ENCODE measurements at regions not wholly inside any gene's neighbourhood (a gene's known extent, or its start where the extent isn't known, plus 50 kb on each side); places are given as distances from the start of the nearest gene placed in this dataset.

GRCh38 chr20:7714549-7714948 lies 225.7 kb downstream of the HAO1 start (continued):
- TF ChIP-seq PAXIP1 (CRISPR knock-in tag; conservative IDR thresholded peaks at IDR 0.05) (peak; percentile 71), ZNF703 (CRISPR knock-in tag; IDR thresholded peaks at IDR 0.05; ENCODE audit: borderline replicate concordance) (no peak), TCF12 (IDR thresholded peaks at IDR 0.05) (no peak), TCF12 (CRISPR knock-in tag; IDR thresholded peaks at IDR 0.05) (no peak), ZFY (CRISPR knock-in tag; IDR thresholded peaks at IDR 0.05) (no peak), WIZ (CRISPR knock-in tag; IDR thresholded peaks at IDR 0.05) (no peak), TARDBP (CRISPR knock-in tag; IDR thresholded peaks at IDR 0.05) (peak; percentile 54; the same call in 1 of the 2 replicates), ZNF496 (CRISPR knock-in tag; IDR thresholded peaks at IDR 0.05; ENCODE audit: insufficient replicate concordance) (no peak), ZKSCAN8 (CRISPR knock-in tag; IDR thresholded peaks at IDR 0.05; ENCODE audit: borderline replicate concordance) (no peak), NR2F6 (IDR thresholded peaks at IDR 0.05) (no peak), NR2F6 (CRISPR knock-in tag; IDR thresholded peaks at IDR 0.05) (no peak), MAX (IDR thresholded peaks at IDR 0.05) (no peak), CTCF (CRISPR knock-in tag; IDR thresholded peaks at IDR 0.05) (peak; percentile 34; the same call in 1 of the 2 replicates), ZC3H13 (CRISPR knock-in tag; IDR thresholded peaks at IDR 0.05) (no peak), ZNF788 (CRISPR knock-in tag; IDR thresholded peaks at IDR 0.05; ENCODE audit: borderline replicate concordance) (no peak), CHD2 (IDR thresholded peaks at IDR 0.05; ENCODE audit: low read depth, low read length) (no peak), SOX5 (CRISPR knock-in tag; IDR thresholded peaks at IDR 0.05; ENCODE audit: borderline replicate concordance) (0 out of 2 replicates have a peak, but pooled peaks have one; percentile 7), REXO4 (CRISPR knock-in tag; IDR thresholded peaks at IDR 0.05; ENCODE audit: borderline replicate concordance) (no peak), HNF4A (CRISPR knock-in tag; IDR thresholded peaks at IDR 0.05) (0 out of 2 replicates have a peak, but pooled peaks have one; percentile 20), MYPOP (CRISPR knock-in tag; IDR thresholded peaks at IDR 0.05) (no peak), KLF16 (CRISPR knock-in tag; IDR thresholded peaks at IDR 0.05) (no peak), HOXD1 (CRISPR knock-in tag; IDR thresholded peaks at IDR 0.05) (no peak), TRAFD1 (CRISPR knock-in tag; IDR thresholded peaks at IDR 0.05; ENCODE audit: borderline replicate concordance) (0 out of 2 replicates have a peak, but pooled peaks have one; percentile 19), NCOR1 (IDR thresholded peaks at IDR 0.05; ENCODE audit: borderline replicate concordance, low read length) (0 out of 2 replicates have a peak, but pooled peaks have one; percentile 15), ZNF10 (CRISPR knock-in tag; IDR thresholded peaks at IDR 0.05; ENCODE audit: borderline replicate concordance, low read depth) (no peak)
